HAP-1 (cell line): ENCODE measurements at regions not wholly inside any gene's neighbourhood (a gene's known extent, or its start where the extent isn't known, plus 50 kb on each side); places are given as distances from the start of the nearest gene placed in this dataset.

Source experiments
- DNase-seq, 2 experiments: peaks; one replicate each; pipeline ENCODE4 v3.0.0-alpha.2; 2016 to 2020; ENCODE audit warnings: low spot score in 2 of 2
- H3K27me3 ChIP-seq: fragments of 250-450 bp; sonication (Bioruptor Pico); 2 replicates; pipeline ENCODE4 v1.5.1; 2020; ENCODE audit warnings: low read depth, mild to moderate bottlenecking, moderate library complexity
- H3K36me3 ChIP-seq: fragments of 250-450 bp; sonication (Bioruptor Pico); replicated peaks from 2 replicates; pipeline ENCODE4 v1.5.1; 2020; ENCODE audit warnings: mild to moderate bottlenecking
- H3K4me1 ChIP-seq: fragments of 250-450 bp; sonication (Bioruptor Pico); 2 replicates; pipeline ENCODE4 v1.5.1; 2020; ENCODE audit warnings: mild to moderate bottlenecking
- H3K4me3 ChIP-seq: fragments of 250-450 bp; sonication (Bioruptor Pico); 2 replicates; pipeline ENCODE4 v1.5.1; 2020; ENCODE audit warnings: mild to moderate bottlenecking, moderate library complexity
- H3K9me3 ChIP-seq: fragments of 250-450 bp; sonication (Bioruptor Pico); 2 replicates; pipeline ENCODE4 v1.5.1; 2020; ENCODE audit warnings: mild to moderate bottlenecking, moderate library complexity
- in situ Hi-C: fragments of 300-500 bp; cut with MboI; formaldehyde crosslinking; loops from 3 replicates; pipeline ENCODE4 v1.14.3; 2020; ENCODE audit warnings: low sequenced_read_pairs, inconsistent platforms, mixed read lengths

DNA sequence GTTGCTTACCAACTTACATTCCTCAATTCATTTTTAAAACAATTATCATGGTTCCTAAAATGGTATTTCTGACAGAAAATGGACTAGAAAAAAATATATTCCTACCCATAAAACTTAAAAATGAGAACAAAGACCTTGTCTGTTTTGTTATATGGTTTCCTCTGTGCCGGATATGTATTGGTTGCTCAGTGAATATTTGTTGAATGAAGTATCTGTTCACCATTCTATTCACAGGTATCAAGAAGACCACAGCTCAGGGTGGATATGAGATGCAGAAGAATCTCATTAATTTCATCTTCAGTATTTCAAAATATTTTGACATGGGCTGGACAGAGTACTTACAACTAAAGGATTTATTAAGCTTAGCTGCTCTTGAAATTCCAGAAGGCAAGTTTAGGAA is 58.1 kb downstream of the TUSC7 start:
- Histone ChIP-seq H3K27me3 (peaks cover under 1% of the 10 kb centered on the region; the same call in 1 of the 2 replicates), H3K36me3 (no peaks in the 10 kb centered on the region), H3K4me3 (no peak overlapping the region), H3K4me1 (peaks cover 4% of the 10 kb centered on the region; the same call in 1 of the 2 replicates), H3K9me3 (no peaks in the 10 kb centered on the region)
- in situ Hi-C loops = loop anchor here (25.0 kb wide), 1 partner anchor 630 kb away; no protein-coding TSS in a partner anchor
- DNase-seq = no peak

GRCh38 chr3:116770815-116771450 is 61.4 kb downstream of the TUSC7 start:
- H3K9me3 ChIP-seq = no peaks in the 10 kb centered on the region
- H3K4me1 ChIP-seq = peaks cover 4% of the 10 kb centered on the region; the same call in 1 of the 2 replicates
- no peaks in the 10 kb centered on the region for H3K36me3 ChIP-seq
- in situ Hi-C loops = loop anchor here (10.0 to 25.0 kb wide), 2 partner anchors 244 to 634 kb away; no protein-coding TSS in a partner anchor
- no peaks in the 10 kb centered on the region for H3K27me3 ChIP-seq
- DNase-seq = peak; percentile 88 to 89
- no peak overlapping the region for H3K4me3 ChIP-seq

DNA sequence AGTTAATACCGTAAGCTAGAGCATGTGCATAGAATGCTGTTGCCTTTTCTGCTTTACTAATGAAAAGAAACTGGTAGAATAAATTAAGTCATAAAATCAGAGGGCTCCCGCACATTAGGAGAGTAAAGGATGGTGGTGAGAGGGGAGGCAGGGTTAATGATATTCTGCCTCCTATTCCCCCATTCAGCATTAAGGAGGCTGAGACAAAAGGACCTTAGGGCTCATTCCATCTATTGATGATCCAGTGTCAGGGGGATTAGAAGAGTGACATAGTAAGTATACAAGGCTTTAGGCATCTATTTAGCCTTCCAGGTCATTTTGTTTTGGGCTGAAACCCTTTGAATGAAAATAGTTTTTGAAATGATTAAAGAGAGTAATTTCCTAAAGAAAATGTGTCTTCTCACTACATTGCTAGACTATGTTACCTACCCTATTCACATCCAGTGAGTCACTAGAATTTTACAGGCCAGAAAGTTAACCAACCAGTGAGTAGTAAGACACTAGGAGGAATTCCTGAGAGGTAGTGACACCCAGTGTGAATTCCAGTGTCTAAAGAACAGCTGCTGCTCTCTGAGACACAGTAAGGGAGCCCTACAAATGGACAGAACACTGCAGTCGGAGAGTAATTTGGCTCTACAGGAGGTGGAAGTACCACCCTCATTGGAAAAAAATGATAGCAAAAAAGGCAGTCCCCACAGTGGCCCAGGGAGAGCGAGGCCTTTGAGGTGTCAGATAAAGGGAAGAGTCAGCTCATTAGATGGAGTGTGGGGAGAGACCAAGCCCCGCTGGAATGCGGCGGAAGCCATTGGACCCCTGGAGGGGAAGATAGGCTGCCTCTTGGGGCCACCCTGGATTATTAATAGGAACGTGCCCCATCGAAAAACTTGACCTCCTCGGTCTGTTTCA is 67.6 kb downstream of the TUSC7 start:
- in situ Hi-C loops = loop anchor here (10.0 kb wide), 1 partner anchor 238 kb away; no protein-coding TSS in a partner anchor
- no peaks in the 10 kb centered on the region for H3K36me3 ChIP-seq
- peak in 1 of 2 experiments; percentile 37 for DNase-seq

DNA sequence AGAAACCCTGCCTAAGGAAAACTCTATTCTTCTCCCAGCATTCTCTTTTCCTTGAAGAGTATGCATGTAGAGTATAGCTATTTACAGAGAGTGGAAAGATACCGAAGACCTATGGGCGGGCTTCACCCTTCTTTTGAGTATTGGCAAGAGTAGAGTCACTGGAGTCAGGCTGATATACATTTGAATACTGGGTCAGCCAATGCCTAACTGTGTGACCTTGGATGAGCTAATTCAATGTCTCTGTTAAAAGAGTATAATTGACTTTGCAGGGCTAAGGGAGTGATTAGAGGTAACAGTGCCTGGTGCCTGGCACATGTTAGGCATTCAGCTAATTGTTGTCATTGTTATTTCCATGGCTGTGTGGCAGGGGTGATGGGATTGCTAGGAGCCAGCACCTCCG is 75.6 kb downstream of the TUSC7 start:
- H3K27me3 ChIP-seq = no peaks in the 10 kb centered on the region
- peaks cover 2% of the 10 kb centered on the region for H3K4me1 ChIP-seq
- H3K36me3 ChIP-seq = no peaks in the 10 kb centered on the region
- DNase-seq = no peak
- no peaks in the 10 kb centered on the region for H3K9me3 ChIP-seq
- in situ Hi-C loops = no loop called here
- H3K4me3 ChIP-seq = no peak overlapping the region

More for the DNA sequence above, 67.6 kb downstream of the TUSC7 start:
- peaks cover 9% of the 10 kb centered on the region for H3K4me1 ChIP-seq
- H3K9me3 ChIP-seq = no peaks in the 10 kb centered on the region
- H3K4me3 ChIP-seq = no peak overlapping the region
- no peaks in the 10 kb centered on the region for H3K27me3 ChIP-seq

DNA sequence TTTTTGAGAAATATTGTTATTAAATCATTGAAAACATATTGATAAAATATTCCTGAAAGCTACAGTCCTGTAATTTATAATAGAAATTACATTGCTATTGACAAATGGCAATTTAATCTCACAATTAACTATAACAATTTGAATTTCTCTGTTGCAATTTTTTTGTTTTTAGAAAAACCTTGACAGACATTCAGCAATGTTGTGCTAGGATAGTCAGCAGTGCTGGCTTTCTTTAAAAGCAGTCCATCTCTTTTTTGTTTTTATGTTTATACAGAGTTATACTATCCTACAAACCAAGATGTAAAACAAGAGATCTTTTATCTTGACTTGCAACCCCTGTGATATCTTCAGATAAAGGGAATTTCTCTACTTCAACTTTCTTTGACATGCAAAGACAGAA is 93.1 kb downstream of the TUSC7 start:
- no peak for DNase-seq
- in situ Hi-C loops = no loop called here

GRCh38 chr3:116806351-116806750 is 96.8 kb downstream of the TUSC7 start:
- in situ Hi-C loops = no loop called here
- Histone ChIP-seq H3K36me3 (no peaks in the 10 kb centered on the region), H3K4me1 (no peaks in the 10 kb centered on the region), H3K9me3 (no peaks in the 10 kb centered on the region), H3K27me3 (no peaks in the 10 kb centered on the region), H3K4me3 (no peak overlapping the region)
- DNase-seq = no peak

More for the DNA sequence above, 93.1 kb downstream of the TUSC7 start:
- Histone ChIP-seq H3K36me3 (no peaks in the 10 kb centered on the region), H3K27me3 (no peaks in the 10 kb centered on the region), H3K9me3 (no peaks in the 10 kb centered on the region), H3K4me3 (no peak overlapping the region), H3K4me1 (no peaks in the 10 kb centered on the region)

- Histone ChIP-seq H3K9me3 (no peaks in the 10 kb centered on the region), H3K4me3 (no peak overlapping the region), H3K36me3 (no peaks in the 10 kb centered on the region), H3K27me3 (no peaks in the 10 kb centered on the region), H3K4me1 (no peaks in the 10 kb centered on the region)
- DNase-seq = no peak
- in situ Hi-C loops = no loop called here
These were observed 99.1 kb downstream of the TUSC7 start for GRCh38 chr3:116808725-116809124.

DNA sequence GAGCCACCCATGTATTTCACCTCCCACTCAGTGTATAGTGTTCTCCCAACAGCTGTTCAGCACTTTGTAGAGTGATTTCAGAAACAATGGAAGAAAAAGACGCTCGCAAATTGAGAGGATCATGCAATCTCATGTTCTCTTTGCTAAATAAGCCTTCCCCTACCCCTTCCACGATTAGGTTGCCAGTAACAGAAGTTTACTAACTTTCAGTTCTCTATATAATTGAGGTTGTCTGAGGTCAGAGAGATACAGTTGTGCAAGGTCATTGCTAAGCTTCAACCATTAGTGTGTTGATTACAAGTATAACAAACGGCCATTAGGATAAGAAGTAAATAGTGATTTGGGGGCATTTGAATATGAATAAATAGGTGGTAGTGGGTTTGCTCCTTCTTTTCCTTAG is 99.6 kb downstream of the TUSC7 start:
- no peaks in the 10 kb centered on the region for H3K9me3 ChIP-seq
- H3K36me3 ChIP-seq = no peaks in the 10 kb centered on the region
- H3K4me1 ChIP-seq = peaks cover 2% of the 10 kb centered on the region
- in situ Hi-C loops = no loop called here
- no peak overlapping the region for H3K4me3 ChIP-seq
- DNase-seq = peak in 1 of 2 experiments; percentile 5
- H3K27me3 ChIP-seq = no peaks in the 10 kb centered on the region

DNA sequence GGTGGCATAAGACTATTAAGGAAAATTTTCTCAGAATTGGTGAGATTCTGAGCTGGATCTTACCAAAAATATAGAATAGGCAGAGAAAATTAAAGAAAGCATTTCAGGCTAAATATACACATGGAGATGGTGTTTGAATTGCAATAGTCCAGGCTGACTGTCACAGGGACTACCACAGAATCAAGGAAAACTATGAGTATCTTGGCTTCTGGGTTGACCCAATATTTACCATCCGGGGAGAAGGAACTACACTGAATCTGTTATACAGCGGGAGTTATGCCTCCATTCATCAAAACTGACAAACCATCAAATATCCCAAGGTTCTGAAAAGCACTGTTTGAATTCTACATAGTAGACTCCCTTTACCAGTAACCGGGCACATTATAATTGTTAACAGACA is 102.2 kb downstream of the TUSC7 start:
- in situ Hi-C loops = no loop called here
- Histone ChIP-seq H3K9me3 (no peaks in the 10 kb centered on the region), H3K4me1 (peaks cover 28% of the 10 kb centered on the region), H3K4me3 (no peak overlapping the region), H3K36me3 (no peaks in the 10 kb centered on the region), H3K27me3 (no peaks in the 10 kb centered on the region)
- no peak for DNase-seq

DNA sequence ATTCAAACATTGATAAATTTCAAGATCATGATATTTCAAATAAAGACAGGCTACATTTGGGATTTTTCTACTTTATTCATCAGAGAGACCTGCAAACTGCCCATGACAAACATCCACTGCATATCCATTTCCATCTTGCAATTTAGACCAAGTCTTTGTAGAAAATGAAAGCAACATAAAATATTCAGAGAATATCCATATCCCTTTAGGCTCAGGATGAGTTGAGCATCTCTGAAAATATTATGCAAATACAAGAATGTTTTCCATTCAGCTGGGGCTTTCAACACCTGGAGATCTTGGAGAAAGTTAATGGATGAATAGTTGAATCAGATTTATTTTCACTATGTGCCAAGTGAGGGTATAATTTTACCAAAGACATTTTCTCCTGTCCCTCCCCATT is 103.4 kb downstream of the TUSC7 start:
- Histone ChIP-seq H3K4me1 (peaks cover 39% of the 10 kb centered on the region), H3K36me3 (no peaks in the 10 kb centered on the region), H3K4me3 (no peak overlapping the region), H3K27me3 (no peaks in the 10 kb centered on the region), H3K9me3 (no peaks in the 10 kb centered on the region)
- in situ Hi-C loops = no loop called here
- no peak for DNase-seq

DNA sequence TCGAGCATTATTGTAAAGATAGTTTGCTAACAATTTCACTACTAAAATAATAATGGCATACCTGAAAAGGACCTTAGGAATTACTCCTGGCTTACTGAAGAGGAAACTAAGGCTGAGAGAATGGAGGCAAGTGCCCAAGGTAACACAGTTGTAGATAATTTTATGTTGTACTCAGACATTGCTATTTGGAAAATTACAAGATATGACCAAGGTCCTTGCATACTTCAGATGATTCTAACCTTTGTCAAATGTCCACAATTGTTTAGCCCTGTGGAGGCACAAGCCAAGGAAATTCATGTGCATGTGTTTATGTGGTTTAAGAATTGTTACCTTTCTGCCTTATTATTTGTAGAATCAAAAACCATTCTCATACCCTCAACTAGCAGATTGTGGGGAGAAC is 105.7 kb downstream of the TUSC7 start:
- Histone ChIP-seq H3K9me3 (no peaks in the 10 kb centered on the region), H3K27me3 (no peaks in the 10 kb centered on the region), H3K4me3 (no peak overlapping the region), H3K4me1 (peaks cover 39% of the 10 kb centered on the region), H3K36me3 (no peaks in the 10 kb centered on the region)
- no peak for DNase-seq
- in situ Hi-C loops = no loop called here

DNA sequence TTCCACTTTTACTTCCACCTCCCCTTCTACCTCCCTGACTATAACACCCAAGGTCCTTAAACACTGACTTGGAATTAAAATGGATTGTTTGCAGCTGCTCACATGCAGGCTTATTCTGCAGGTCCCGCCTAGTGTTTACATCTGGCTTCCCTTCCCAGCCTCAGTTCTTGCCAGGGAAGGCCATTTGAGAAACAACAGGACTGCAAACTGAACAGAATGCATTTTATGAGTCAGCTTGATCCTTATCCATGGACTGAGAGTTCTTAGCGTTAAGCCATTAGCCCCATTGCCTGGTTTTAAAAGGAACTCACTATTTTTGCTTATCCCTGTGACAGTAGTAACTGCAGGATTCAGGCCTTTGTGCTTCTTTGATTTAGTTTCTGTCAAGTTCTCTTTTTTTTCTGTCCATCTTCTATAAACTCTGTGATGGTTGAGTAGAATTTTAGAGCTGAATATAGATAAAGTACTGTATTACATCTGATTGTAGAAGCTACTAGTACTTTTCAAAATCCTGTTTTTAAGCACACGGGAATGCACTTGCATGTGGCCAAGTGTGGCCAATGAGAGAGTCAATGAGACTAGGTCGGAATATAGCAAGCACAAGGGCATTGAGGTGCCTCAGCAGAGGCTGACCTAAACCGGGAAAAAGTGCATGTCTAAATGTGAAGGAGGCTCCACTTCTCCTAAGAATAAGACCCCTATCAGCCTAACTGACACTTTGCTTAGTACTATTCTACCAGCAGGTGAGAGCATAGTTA is 106.4 kb downstream of the TUSC7 start:
- Histone ChIP-seq H3K9me3 (no peaks in the 10 kb centered on the region), H3K4me1 (peaks cover 40% of the 10 kb centered on the region), H3K4me3 (no peak overlapping the region), H3K36me3 (no peaks in the 10 kb centered on the region), H3K27me3 (no peaks in the 10 kb centered on the region)
- DNase-seq = peak; percentile 46 to 63
- in situ Hi-C loops = no loop called here

GRCh38 chr3:116821371-116821770 is 111.8 kb downstream of the TUSC7 start:
- peaks cover 18% of the 10 kb centered on the region for H3K4me1 ChIP-seq
- H3K36me3 ChIP-seq = no peaks in the 10 kb centered on the region
- H3K9me3 ChIP-seq = no peaks in the 10 kb centered on the region
- no peak for DNase-seq
- in situ Hi-C loops = no loop called here
- no peak overlapping the region for H3K4me3 ChIP-seq
- no peaks in the 10 kb centered on the region for H3K27me3 ChIP-seq
